ENCODE measurements at regions not wholly inside any gene's neighbourhood (a gene's known extent, or its start where the extent isn't known, plus 50 kb on each side); places are given as distances from the start of the nearest gene placed in this dataset.

DNA sequence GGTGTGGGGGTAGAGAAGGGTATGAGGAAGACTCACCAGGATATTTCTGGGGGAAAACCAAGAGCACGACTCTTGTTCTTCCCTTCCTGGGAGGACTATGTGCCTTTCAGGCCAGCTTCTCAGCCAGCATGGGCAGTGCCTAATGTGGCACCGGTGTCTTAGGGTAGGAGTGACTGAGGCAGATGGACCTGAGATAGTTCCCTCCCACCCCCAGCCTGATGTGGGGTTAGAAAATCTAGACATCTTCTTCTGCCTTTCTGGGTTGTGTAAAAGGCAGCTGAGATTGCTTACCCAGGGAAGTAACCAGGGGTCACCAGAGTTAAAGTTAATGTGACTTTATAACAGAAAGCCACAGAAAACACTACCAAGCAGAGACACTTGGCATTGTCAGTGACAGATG lies 127.3 kb downstream of the TMA16 start:
- WGBS, 2 experiments (ENCODE audit: insufficient coverage in 2 of 2) = 86 to 100% methylated on average over 1 of the region's 2 CpGs
- no peak overlapping the region for H3K4me3 ChIP-seq (ENCODE audit: extremely low read depth, insufficient read depth, low read length, poor library complexity, severe bottlenecking)
- no peaks in the 10 kb centered on the region for H3K9me3 ChIP-seq (ENCODE audit: control insufficient read depth, low read length)
- H3K27ac ChIP-seq (ENCODE audit: low read depth, low read length, severe bottlenecking) = no peak overlapping the region
- no peaks in the 10 kb centered on the region for H3K4me1 ChIP-seq (ENCODE audit: control insufficient read depth, insufficient read depth, low read length, poor library complexity, severe bottlenecking)
- no peaks in the 10 kb centered on the region for H3K36me3 ChIP-seq (ENCODE audit: control insufficient read depth, insufficient read depth, low read length)

DNA sequence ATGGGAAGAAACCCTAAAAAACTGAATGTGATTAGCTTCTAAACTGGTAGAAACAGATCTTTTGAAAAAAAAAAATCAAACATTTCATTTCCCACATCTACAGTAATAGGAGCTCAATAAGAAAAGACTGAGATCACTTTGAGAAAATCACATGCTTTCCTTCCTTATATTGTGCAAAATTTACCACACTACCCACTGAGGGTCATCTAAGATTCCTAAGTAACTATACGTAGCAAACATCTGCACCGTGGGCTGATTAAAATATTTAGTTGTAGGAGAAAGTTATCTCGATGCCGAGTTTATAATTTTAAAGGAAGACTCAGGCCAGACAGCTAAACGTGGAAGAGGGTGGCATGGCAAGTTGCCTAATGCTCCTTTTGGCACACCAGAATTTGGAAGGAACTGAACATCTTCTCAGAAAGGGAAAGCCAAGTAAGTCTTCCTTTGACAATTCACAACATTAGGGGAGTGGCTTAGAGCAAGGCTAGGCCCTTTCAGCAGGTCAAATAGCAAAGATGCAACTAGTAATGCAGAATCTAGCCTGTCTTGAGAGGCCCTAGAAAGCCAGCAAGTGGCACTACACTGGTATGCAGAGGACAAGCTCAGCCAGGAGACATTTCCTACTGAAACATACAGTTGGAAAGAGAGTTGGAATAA lies 128.0 kb downstream of the TMA16 start:
- no peak overlapping the region for H3K27ac ChIP-seq (ENCODE audit: low read depth, low read length, severe bottlenecking)
- H3K36me3 ChIP-seq (ENCODE audit: control insufficient read depth, insufficient read depth, low read length) = no peaks in the 10 kb centered on the region
- H3K4me1 ChIP-seq (ENCODE audit: control insufficient read depth, insufficient read depth, low read length, poor library complexity, severe bottlenecking) = no peaks in the 10 kb centered on the region
- no peak overlapping the region for H3K4me3 ChIP-seq (ENCODE audit: extremely low read depth, insufficient read depth, low read length, poor library complexity, severe bottlenecking)
- H3K9me3 ChIP-seq (ENCODE audit: control insufficient read depth, low read length) = no peaks in the 10 kb centered on the region
- WGBS, 2 experiments (ENCODE audit: insufficient coverage in 2 of 2) = 98 to 100% methylated on average over 2 to 4 of the region's 5 CpGs

DNA sequence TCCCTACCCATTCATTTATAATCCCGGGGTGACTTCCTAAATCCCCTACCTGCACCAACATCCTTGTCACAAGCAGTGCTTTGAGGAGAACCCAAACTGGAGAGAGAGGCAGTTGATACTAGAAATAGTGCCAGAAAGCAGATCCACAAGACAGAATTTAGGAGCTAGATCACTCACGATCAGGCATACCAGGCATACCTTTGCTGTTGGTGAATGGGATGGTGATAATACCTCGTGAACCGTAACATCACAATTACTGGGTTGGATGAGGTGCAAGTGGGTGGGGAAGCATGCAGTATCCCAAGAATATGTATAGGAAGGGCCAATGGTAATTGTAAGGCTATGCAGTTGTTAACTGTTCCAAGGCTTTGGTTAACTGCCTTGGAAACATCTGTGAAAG lies 129.3 kb downstream of the TMA16 start:
- Histone ChIP-seq H3K9me3 (ENCODE audit: control insufficient read depth, low read length) (no peaks in the 10 kb centered on the region), H3K4me3 (ENCODE audit: extremely low read depth, insufficient read depth, low read length, poor library complexity, severe bottlenecking) (no peak overlapping the region), H3K4me1 (ENCODE audit: control insufficient read depth, insufficient read depth, low read length, poor library complexity, severe bottlenecking) (no peaks in the 10 kb centered on the region), H3K36me3 (ENCODE audit: control insufficient read depth, insufficient read depth, low read length) (no peaks in the 10 kb centered on the region), H3K27ac (ENCODE audit: low read depth, low read length, severe bottlenecking) (no peak overlapping the region)
- 84 to 85% methylated on average over 3 of the region's 4 CpGs for WGBS, 2 experiments (ENCODE audit: insufficient coverage in 2 of 2)

DNA sequence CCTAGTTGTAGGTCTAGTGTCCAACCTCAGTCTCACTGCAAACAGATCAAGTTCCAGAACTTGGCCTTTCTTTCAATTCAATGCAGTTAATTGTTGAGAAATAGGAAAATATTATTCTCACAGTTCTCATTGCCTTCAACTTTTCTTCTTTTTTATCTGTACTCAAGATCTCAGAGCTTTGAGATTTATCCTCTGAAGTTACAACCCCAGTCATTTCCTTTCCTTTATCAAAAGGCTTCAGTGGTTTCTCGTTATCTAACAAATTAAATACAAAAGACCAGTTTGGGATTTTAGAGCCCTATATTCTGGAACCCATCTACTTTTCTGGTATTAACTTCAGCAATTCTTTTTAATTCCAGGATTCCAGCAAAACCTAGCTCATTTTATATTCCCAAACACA lies 130.2 kb downstream of the TMA16 start:
- Histone ChIP-seq H3K9me3 (ENCODE audit: control insufficient read depth, low read length) (no peaks in the 10 kb centered on the region), H3K4me3 (ENCODE audit: extremely low read depth, insufficient read depth, low read length, poor library complexity, severe bottlenecking) (no peak overlapping the region), H3K4me1 (ENCODE audit: control insufficient read depth, insufficient read depth, low read length, poor library complexity, severe bottlenecking) (no peaks in the 10 kb centered on the region), H3K36me3 (ENCODE audit: control insufficient read depth, insufficient read depth, low read length) (no peaks in the 10 kb centered on the region), H3K27ac (ENCODE audit: low read depth, low read length, severe bottlenecking) (no peak overlapping the region)
- 100% methylated on average over 1 of the region's 1 CpG; no CpG with 5 or more reads in 1 of the 2 experiments for WGBS, 2 experiments (ENCODE audit: insufficient coverage in 2 of 2)

DNA sequence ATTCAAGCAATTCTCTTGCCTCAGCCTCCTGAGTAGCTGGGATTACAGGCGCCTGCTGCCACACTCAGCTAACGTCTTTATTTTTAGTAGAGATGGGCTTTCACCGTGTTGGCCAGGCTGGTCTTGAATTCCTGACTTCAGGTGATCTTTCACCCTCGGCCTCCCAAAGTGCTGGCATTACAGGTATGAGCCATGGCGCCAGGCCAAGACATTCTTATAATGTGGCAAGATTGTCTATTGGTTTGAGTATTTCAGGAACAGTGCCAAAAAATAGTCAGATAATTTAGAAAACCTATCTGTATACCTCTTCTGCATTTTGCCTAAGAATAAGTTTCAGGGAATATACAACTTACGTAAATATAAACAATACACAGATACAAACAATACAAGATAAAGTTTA lies 136.8 kb downstream of the TMA16 start:
- Histone ChIP-seq H3K4me3 (ENCODE audit: extremely low read depth, insufficient read depth, low read length, poor library complexity, severe bottlenecking) (no peak overlapping the region), H3K4me1 (ENCODE audit: control insufficient read depth, insufficient read depth, low read length, poor library complexity, severe bottlenecking) (no peaks in the 10 kb centered on the region)
- 71 to 86% methylated on average over 4 to 5 of the region's 6 CpGs for WGBS, 2 experiments (ENCODE audit: insufficient coverage in 2 of 2)

DNA sequence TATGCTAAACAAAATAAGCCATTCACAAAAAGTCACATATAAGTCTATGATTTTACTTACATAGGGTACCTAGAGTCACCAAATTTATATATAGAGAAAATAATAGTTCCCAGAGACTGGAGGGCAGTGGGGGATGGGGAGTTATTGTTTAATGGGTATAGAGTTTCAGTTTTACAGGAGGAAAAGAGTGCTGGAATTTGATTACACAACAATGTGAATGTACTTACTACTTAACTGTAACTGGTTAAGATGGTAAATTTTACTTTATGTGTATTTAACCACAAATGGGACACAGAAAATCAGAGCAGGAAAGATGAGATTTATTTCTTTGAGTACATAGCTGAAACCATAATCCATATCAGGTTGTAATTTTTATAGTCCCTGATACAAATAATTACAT lies 144.4 kb downstream of the TMA16 start:
- H3K4me3 ChIP-seq (ENCODE audit: extremely low read depth, insufficient read depth, low read length, poor library complexity, severe bottlenecking) = no peak overlapping the region
- H3K9me3 ChIP-seq (ENCODE audit: control insufficient read depth, low read length) = no peaks in the 10 kb centered on the region
- no peak overlapping the region for H3K27ac ChIP-seq (ENCODE audit: low read depth, low read length, severe bottlenecking)
- H3K36me3 ChIP-seq (ENCODE audit: control insufficient read depth, insufficient read depth, low read length) = no peaks in the 10 kb centered on the region
- H3K4me1 ChIP-seq (ENCODE audit: control insufficient read depth, insufficient read depth, low read length, poor library complexity, severe bottlenecking) = no peaks in the 10 kb centered on the region

More for the DNA sequence above, 136.8 kb downstream of the TMA16 start:
- H3K9me3 ChIP-seq (ENCODE audit: control insufficient read depth, low read length) = no peaks in the 10 kb centered on the region
- no peak overlapping the region for H3K27ac ChIP-seq (ENCODE audit: low read depth, low read length, severe bottlenecking)
- H3K36me3 ChIP-seq (ENCODE audit: control insufficient read depth, insufficient read depth, low read length) = no peaks in the 10 kb centered on the region

DNA sequence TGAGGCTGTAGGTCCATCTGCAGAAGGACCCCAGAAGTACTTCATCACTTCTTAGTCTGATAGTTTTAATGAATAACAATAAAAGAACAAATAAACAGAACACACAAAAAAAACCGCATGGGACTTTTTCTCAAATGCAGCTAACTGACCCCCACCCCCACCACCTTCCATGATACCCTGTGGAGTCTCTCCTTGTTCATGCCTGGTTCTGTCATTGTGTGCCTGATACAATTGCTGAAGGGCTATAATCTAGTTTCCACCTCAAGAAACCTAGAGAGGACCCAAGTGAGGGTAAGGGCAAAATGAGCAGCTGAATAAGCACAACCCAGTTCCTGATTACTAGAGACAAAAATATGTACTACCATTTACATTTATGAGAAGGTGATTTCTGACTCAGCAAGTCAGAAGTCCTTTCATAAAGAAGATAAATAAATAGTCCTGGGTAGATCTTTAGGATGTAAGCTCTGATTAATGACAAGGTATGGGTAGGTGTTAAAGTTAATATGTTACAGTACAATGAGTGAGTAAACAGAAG lies 155.1 kb downstream of the TMA16 start:
- Histone ChIP-seq H3K4me1 (ENCODE audit: control insufficient read depth, insufficient read depth, low read length, poor library complexity, severe bottlenecking) (no peaks in the 10 kb centered on the region), H3K36me3 (ENCODE audit: control insufficient read depth, insufficient read depth, low read length) (no peaks in the 10 kb centered on the region), H3K9me3 (ENCODE audit: control insufficient read depth, low read length) (peaks cover 1% of the 10 kb centered on the region), H3K4me3 (ENCODE audit: extremely low read depth, insufficient read depth, low read length, poor library complexity, severe bottlenecking) (no peak overlapping the region), H3K27ac (ENCODE audit: low read depth, low read length, severe bottlenecking) (no peak overlapping the region)
- WGBS, 2 experiments (ENCODE audit: insufficient coverage in 2 of 2) = 83% methylated on average over 1 of the region's 1 CpG; no CpG with 5 or more reads in 1 of the 2 experiments

DNA sequence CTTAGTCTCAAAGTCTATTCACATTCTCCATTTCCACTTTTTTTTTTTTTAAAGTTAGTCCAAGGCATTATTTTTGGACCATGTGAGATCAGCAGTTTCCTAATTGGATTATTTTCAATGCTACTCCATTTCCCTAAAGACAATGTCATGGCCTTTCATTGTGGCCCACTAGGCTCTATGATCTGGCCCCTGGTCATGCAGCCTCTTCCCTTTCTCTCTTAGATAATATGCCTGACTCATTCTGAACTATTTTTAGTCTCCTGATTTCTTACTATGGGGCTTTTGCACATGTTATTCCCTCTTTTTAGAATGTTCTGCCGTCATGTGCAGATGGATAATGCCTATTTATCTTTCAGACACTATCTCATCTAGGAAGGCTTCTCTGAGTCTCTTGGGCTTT lies 157.3 kb downstream of the TMA16 start:
- no peaks in the 10 kb centered on the region for H3K9me3 ChIP-seq (ENCODE audit: control insufficient read depth, low read length)

DNA sequence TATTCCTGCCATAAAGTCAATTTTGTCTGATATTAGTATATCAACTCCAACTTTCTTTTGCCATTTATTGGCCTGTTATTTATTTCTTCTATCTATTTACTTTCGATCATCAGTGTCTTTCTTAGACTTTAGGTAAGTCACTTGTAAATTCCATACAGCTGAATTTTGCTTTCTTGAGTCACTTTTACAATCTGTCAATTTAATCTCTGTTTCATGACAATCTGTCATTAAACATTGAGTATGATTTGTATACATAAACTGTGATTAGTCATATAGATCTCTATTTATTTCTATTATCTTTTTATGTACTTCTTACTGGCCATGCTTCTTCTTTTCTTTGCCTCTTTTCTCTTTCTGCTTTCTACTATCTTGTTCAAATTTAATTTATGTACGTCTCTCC lies 160.1 kb downstream of the TMA16 start:
- Histone ChIP-seq H3K36me3 (ENCODE audit: control insufficient read depth, insufficient read depth, low read length) (no peaks in the 10 kb centered on the region), H3K4me1 (ENCODE audit: control insufficient read depth, insufficient read depth, low read length, poor library complexity, severe bottlenecking) (no peaks in the 10 kb centered on the region), H3K9me3 (ENCODE audit: control insufficient read depth, low read length) (no peaks in the 10 kb centered on the region), H3K4me3 (ENCODE audit: extremely low read depth, insufficient read depth, low read length, poor library complexity, severe bottlenecking) (no peak overlapping the region), H3K27ac (ENCODE audit: low read depth, low read length, severe bottlenecking) (no peak overlapping the region)
- 50 to 100% methylated on average over 1 of the region's 2 CpGs for WGBS, 2 experiments (ENCODE audit: insufficient coverage in 2 of 2)

More for the DNA sequence above, 157.3 kb downstream of the TMA16 start:
- Histone ChIP-seq H3K4me1 (ENCODE audit: control insufficient read depth, insufficient read depth, low read length, poor library complexity, severe bottlenecking) (no peaks in the 10 kb centered on the region), H3K36me3 (ENCODE audit: control insufficient read depth, insufficient read depth, low read length) (no peaks in the 10 kb centered on the region), H3K4me3 (ENCODE audit: extremely low read depth, insufficient read depth, low read length, poor library complexity, severe bottlenecking) (no peak overlapping the region), H3K27ac (ENCODE audit: low read depth, low read length, severe bottlenecking) (no peak overlapping the region)
- WGBS, 2 experiments (ENCODE audit: insufficient coverage in 2 of 2) = 60 to 88% methylated on average over 1 of the region's 1 CpG

DNA sequence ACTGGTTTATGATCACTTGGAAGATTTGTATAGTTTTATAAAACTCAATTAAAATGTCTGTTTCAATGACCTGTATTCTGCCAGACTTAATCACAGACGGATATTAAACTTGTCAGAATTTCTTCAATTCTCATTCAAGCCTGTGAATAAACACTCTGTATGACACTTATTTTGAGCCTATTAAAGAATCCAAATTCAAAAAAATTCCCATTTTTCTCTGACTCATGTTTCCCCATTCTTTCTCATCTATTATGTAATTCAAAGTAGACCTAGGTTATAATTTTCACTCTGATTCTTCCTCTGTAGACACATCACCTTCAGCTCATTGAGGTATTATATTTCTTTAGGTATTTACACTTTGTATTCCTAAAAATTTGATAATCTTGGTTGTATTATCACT lies 166.1 kb downstream of the TMA16 start:
- Histone ChIP-seq H3K36me3 (ENCODE audit: control insufficient read depth, insufficient read depth, low read length) (no peaks in the 10 kb centered on the region), H3K4me3 (ENCODE audit: extremely low read depth, insufficient read depth, low read length, poor library complexity, severe bottlenecking) (no peak overlapping the region), H3K4me1 (ENCODE audit: control insufficient read depth, insufficient read depth, low read length, poor library complexity, severe bottlenecking) (no peaks in the 10 kb centered on the region), H3K27ac (ENCODE audit: low read depth, low read length, severe bottlenecking) (no peak overlapping the region), H3K9me3 (ENCODE audit: control insufficient read depth, low read length) (no peaks in the 10 kb centered on the region)
- WGBS, 2 experiments (ENCODE audit: insufficient coverage in 2 of 2) = 86 to 100% methylated on average over 1 of the region's 1 CpG

DNA sequence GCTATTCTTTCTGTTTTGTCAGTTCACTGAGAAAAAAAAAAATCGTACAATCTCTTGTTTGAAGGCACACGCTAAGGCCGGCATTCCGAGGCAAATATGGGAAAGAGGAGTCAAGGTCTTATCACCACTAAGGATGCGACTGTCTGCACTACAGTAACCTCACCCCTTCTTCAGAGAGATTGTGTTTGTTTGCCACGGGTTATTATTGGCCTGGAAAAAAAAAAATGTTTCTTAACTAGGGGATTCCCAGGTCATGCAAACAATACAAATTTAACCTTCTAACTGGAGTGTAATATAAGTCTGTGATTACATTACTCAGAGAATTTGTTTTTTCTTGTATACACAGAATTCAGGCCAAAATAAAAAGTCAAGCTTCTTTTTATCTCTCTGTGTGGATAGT lies 168.3 kb downstream of the TMA16 start:
- no peaks in the 10 kb centered on the region for H3K36me3 ChIP-seq (ENCODE audit: control insufficient read depth, insufficient read depth, low read length)
- H3K9me3 ChIP-seq (ENCODE audit: control insufficient read depth, low read length) = no peaks in the 10 kb centered on the region
- H3K4me1 ChIP-seq (ENCODE audit: control insufficient read depth, insufficient read depth, low read length, poor library complexity, severe bottlenecking) = no peaks in the 10 kb centered on the region
- 76% methylated on average over 3 of the region's 6 CpGs; no CpG with 5 or more reads in 1 of the 2 experiments for WGBS, 2 experiments (ENCODE audit: insufficient coverage in 2 of 2)
- no peak overlapping the region for H3K4me3 ChIP-seq (ENCODE audit: extremely low read depth, insufficient read depth, low read length, poor library complexity, severe bottlenecking)
- no peak overlapping the region for H3K27ac ChIP-seq (ENCODE audit: low read depth, low read length, severe bottlenecking)
